ENCODE measurements at regions not wholly inside any gene's neighbourhood (a gene's known extent, or its start where the extent isn't known, plus 50 kb on each side); places are given as distances from the start of the nearest gene placed in this dataset.

- TF ChIP-seq CTCF (IDR thresholded peaks at IDR 0.05): no peak
- no peak for TF ChIP-seq ZNF121 (CRISPR knock-in tag; IDR thresholded peaks at IDR 0.05)
- TF ChIP-seq ZNF138 (CRISPR knock-in tag; conservative IDR thresholded peaks at IDR 0.05): no peak
- no peak for TF ChIP-seq CREB1 (CRISPR knock-in tag; IDR thresholded peaks at IDR 0.05)
- TF ChIP-seq ZBTB43 (CRISPR knock-in tag; IDR thresholded peaks at IDR 0.05): no peak
- no peak for TF ChIP-seq TP53 (CRISPR knock-in tag; IDR thresholded peaks at IDR 0.05)
- TF ChIP-seq KAT7 (CRISPR knock-in tag; IDR thresholded peaks at IDR 0.05; ENCODE audit: borderline replicate concordance): no peak
- no peak for TF ChIP-seq STAT6 (CRISPR knock-in tag; conservative IDR thresholded peaks at IDR 0.05; ENCODE audit: low read depth)
- TF ChIP-seq NFYB (CRISPR knock-in tag; conservative IDR thresholded peaks at IDR 0.05; ENCODE audit: low read depth): no peak
- TF ChIP-seq ESRRA (CRISPR knock-in tag; IDR thresholded peaks at IDR 0.05; ENCODE audit: borderline replicate concordance): no peak
These were observed 92.4 kb downstream of the MINAR1 start for GRCh38 chr15:79524531-79524930.

All from WTC11 (cell line).